Urinary bladder (tissue), 3 donors: ENCODE measurements at regions not wholly inside any gene's neighbourhood (a gene's known extent, or its start where the extent isn't known, plus 50 kb on each side); places are given as distances from the start of the nearest gene placed in this dataset.
"Not testable (repeated sequence)": the region's sequence is repeated elsewhere in the genome, so short reads cannot be mapped to it uniquely, and the experiment has no call there.

Source experiments
- DNase-seq: peaks from one replicate; pipeline ENCODE4 v3.0.0-alpha.2; 2015; ENCODE audit errors: extremely low spot score
- H3K27ac ChIP-seq: one replicate; pipeline ENCODE4 v1.5.1; 2013; ENCODE audit warnings: low read depth, mild to moderate bottlenecking, moderate library complexity
- H3K36me3 ChIP-seq: one replicate; pipeline ENCODE4 v1.6.1; 2013; ENCODE audit warnings: mild to moderate bottlenecking, moderate library complexity; ENCODE audit not compliant: insufficient read depth
- H3K4me1 ChIP-seq: one replicate; pipeline ENCODE4 v1.6.1; 2013; ENCODE audit warnings: mild to moderate bottlenecking, moderate library complexity; ENCODE audit not compliant: insufficient read depth
- H3K4me3 ChIP-seq: one replicate; pipeline ENCODE4 v1.5.1; 2013; ENCODE audit warnings: low read depth, low read length
- WGBS: extraction: QIAGEN DNeasy Blood & Tissue Kit; methylation state at CpG from one replicate; pipeline ENCODE4 v1.1.7; 2013; 5-methylcytosine and 5-hydroxymethylcytosine counted together
- donor health status: healthy with polysubstance abuse.
- donor health status: healthy.

- no peaks in the 10 kb centered on the region for H3K36me3 ChIP-seq
- no peak overlapping the region for H3K4me3 ChIP-seq
- no peaks in the 10 kb centered on the region for H3K4me1 ChIP-seq
- no peak overlapping the region for H3K27ac ChIP-seq
- DNase-seq = no peak
- 90% methylated on average over 3 of the region's 3 CpGs for WGBS
Observed at GRCh38 chr4:29104694-29105093, 1615.5 kb upstream of the PCDH7 start.

- no peak overlapping the region for H3K27ac ChIP-seq
Observed at GRCh38 chr4:29113960-29114359, 1606.2 kb upstream of the PCDH7 start.

DNA sequence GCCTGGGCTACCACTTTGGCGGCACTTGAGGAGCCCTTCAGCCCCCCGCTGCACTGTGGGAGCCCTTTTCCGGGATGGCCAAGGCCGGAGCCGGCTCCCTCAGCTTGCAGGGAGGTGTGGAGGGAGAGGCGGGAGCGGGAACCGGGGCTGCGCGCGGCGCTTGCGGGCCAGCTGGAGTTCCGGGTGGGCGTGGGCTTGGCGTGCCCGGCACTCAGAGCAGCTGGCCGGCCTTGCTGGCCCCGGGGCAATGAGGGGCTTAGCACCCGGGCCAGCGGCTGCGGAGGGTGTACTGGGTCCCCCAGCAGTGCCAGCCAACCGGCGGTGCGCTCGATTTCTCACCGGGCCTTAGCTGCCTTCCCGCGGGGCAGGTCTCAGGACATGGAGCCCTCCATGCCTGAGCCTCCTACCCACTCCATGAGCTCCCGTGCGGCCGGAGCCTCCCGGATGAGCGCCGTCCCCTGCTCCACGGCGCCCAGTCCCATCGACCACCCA lies 1602.9 kb upstream of the PCDH7 start:
- not testable (repeated sequence) for H3K4me3 ChIP-seq, H3K4me1 ChIP-seq, H3K36me3 ChIP-seq, DNase-seq, H3K27ac ChIP-seq
- 96% methylated on average over 38 of the region's 38 CpGs for WGBS

More at GRCh38 chr4:29113960-29114359, 1606.2 kb upstream of the PCDH7 start:
- WGBS = 28% methylated on average over 3 of the region's 3 CpGs
- Histone ChIP-seq H3K36me3 (no peaks in the 10 kb centered on the region), H3K4me1 (no peaks in the 10 kb centered on the region), H3K4me3 (no peak overlapping the region)
- no peak for DNase-seq

DNA sequence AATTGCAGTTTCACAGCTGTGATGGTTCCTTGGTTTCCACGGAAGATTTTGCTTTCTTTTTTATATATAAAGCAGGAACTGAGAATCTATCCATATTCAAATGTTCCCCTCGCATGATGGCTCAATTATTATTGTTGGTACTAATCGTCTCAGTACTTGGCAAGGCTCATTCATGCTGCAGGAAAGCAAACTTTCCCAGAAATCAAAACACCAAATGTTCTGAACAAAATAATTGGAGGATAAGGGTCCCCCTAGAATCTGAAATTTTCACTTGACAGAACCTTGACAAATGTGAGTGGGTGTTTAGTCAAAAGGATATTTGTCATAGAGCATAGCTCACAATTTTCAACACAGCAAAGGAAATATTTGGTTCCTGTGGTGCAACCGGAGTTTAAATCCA lies 1598.6 kb upstream of the PCDH7 start:
- Histone ChIP-seq H3K4me3 (no peak overlapping the region), H3K27ac (no peak overlapping the region), H3K36me3 (no peaks in the 10 kb centered on the region), H3K4me1 (no peaks in the 10 kb centered on the region)
- no peak for DNase-seq
- WGBS = 69% methylated on average over 4 of the region's 4 CpGs

GRCh38 chr4:29128810-29129209 lies 1591.4 kb upstream of the PCDH7 start:
- Histone ChIP-seq H3K27ac (no peak overlapping the region), H3K36me3 (no peaks in the 10 kb centered on the region), H3K4me3 (no peak overlapping the region), H3K4me1 (no peaks in the 10 kb centered on the region)
- WGBS = 94% methylated on average over 1 of the region's 1 CpG
- DNase-seq = no peak

DNA sequence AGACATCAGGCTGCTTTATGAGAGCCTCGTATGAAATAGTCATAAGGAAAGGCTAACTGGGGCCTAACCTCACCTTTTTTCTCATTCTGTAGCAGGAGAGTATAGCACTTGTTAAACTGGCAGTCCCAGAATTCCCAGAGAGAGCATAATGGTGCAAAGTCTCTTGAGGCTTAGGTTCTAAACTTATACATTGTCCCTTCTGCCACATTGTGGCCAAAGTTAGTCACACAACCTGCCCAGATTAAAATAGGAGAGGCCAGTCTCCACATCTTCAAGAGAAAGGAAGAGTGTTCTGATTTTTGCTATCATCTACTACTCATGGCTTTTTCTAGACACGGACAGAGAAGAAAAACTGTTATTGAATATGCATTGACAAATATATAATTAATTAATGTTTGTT lies 1588.9 kb upstream of the PCDH7 start:
- 85% methylated on average over 2 of the region's 2 CpGs for whole genome bisulfite sequencing
- Histone ChIP-seq H3K4me3 (no peak overlapping the region), H3K36me3 (no peaks in the 10 kb centered on the region), H3K27ac (no peak overlapping the region), H3K4me1 (no peaks in the 10 kb centered on the region)
- DNase-seq = no peak

- Histone ChIP-seq H3K27ac (no peak overlapping the region), H3K36me3 (no peaks in the 10 kb centered on the region), H3K4me1 (no peaks in the 10 kb centered on the region), H3K4me3 (no peak overlapping the region)
- 66% methylated on average over 2 of the region's 2 CpGs for WGBS
- DNase-seq = no peak
Observed at GRCh38 chr4:29142708-29143107, 1577.5 kb upstream of the PCDH7 start.

- Histone ChIP-seq H3K4me3 (no peak overlapping the region), H3K27ac (no peak overlapping the region), H3K4me1 (no peaks in the 10 kb centered on the region), H3K36me3 (no peaks in the 10 kb centered on the region)
- DNase-seq = no peak
- WGBS = 82% methylated on average over 2 of the region's 2 CpGs
Observed at GRCh38 chr4:29151584-29151983, 1568.6 kb upstream of the PCDH7 start.

DNA sequence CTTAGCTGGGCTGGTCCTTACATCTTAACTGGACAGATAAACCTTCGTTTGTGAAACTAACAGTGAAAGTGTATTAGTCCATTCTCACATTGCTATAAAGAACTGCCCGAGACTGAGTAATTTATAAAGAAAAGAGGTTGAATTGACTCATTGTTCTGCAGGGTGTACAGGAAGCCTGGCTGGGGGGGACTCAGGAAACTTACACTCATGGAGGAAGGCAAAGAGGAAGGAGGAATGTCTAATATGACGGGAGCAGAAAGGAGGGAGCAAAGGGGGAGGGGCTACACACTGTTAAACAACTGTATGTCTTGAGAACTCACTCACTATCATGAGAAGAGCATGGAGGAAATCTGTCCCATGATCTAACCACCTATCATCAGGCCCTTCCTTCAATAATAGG lies 1566.5 kb upstream of the PCDH7 start:
- no peak for DNase-seq
- Histone ChIP-seq H3K4me1 (no peaks in the 10 kb centered on the region), H3K27ac (no peak overlapping the region), H3K36me3 (no peaks in the 10 kb centered on the region), H3K4me3 (no peak overlapping the region)
- 60% methylated on average over 3 of the region's 3 CpGs for WGBS

DNA sequence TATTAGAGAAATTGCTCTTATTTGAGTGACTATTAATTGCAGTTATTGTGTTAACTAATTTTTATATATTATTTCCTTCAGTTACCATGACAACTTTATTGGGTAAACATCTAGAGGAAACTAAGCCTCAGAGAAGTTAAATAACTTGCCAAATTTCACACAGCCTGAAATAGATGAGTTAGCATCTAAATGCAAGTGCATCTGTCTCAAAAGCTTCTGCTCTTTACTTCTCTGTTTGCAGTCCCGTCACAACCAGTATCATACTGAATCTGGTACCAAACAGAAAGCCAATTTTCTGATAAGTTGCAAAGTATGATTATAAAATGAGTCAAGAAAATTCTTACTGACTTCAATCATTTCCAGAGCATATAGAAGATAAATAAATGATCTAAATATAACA lies 1544.9 kb upstream of the PCDH7 start:
- DNase-seq = no peak
- H3K4me1 ChIP-seq = no peaks in the 10 kb centered on the region
- no peaks in the 10 kb centered on the region for H3K36me3 ChIP-seq
- no peak overlapping the region for H3K27ac ChIP-seq
- H3K4me3 ChIP-seq = no peak overlapping the region
- WGBS = 69% methylated on average over 1 of the region's 1 CpG

GRCh38 chr4:29199025-29199424 lies 1521.1 kb upstream of the PCDH7 start:
- Histone ChIP-seq H3K4me3 (no peak overlapping the region), H3K36me3 (no peaks in the 10 kb centered on the region), H3K27ac (no peak overlapping the region), H3K4me1 (no peaks in the 10 kb centered on the region)
- 66% methylated on average over 2 of the region's 2 CpGs for WGBS
- no peak for DNase-seq

- Histone ChIP-seq H3K27ac (no peak overlapping the region), H3K36me3 (no peaks in the 10 kb centered on the region), H3K4me3 (no peak overlapping the region), H3K4me1 (no peaks in the 10 kb centered on the region)
- 71% methylated on average over 4 of the region's 4 CpGs for WGBS
- no peak for DNase-seq
Observed at GRCh38 chr4:29199485-29199884, 1520.7 kb upstream of the PCDH7 start.

DNA sequence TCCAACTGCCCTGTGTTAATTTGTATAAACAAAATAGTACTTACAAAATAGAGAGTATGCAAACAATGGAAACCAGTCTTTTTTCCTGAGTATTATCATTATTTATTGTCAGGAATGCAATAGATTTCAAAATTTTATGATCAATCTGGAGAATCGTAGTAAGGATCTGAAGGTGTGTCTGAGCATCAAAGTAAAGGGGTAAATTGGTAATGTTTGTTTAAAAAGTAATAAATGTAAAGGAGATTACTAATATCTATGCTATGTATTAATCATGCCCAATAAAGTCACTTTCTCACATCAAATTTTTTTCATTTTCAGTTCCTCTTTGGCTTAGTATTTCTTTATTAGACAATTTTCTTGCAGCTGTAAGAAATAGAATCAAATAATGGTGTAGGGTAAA lies 1507.1 kb upstream of the PCDH7 start:
- Histone ChIP-seq H3K36me3 (no peaks in the 10 kb centered on the region), H3K4me3 (no peak overlapping the region), H3K27ac (no peak overlapping the region), H3K4me1 (no peaks in the 10 kb centered on the region)
- DNase-seq = no peak
- WGBS = 49% methylated on average over 1 of the region's 1 CpG

- H3K36me3 ChIP-seq = no peaks in the 10 kb centered on the region
- DNase-seq = no peak
- 43% methylated on average over 1 of the region's 1 CpG for WGBS
- H3K4me1 ChIP-seq = no peaks in the 10 kb centered on the region
- no peak overlapping the region for H3K4me3 ChIP-seq
- no peak overlapping the region for H3K27ac ChIP-seq
Observed at GRCh38 chr4:29220761-29221160, 1499.4 kb upstream of the PCDH7 start.

- no peak for DNase-seq
- no peaks in the 10 kb centered on the region for H3K36me3 ChIP-seq
- no peak overlapping the region for H3K4me3 ChIP-seq
- 66% methylated on average over 2 of the region's 2 CpGs for WGBS
- no peaks in the 10 kb centered on the region for H3K4me1 ChIP-seq
- no peak overlapping the region for H3K27ac ChIP-seq
Observed at GRCh38 chr4:29224911-29225310, 1495.3 kb upstream of the PCDH7 start.
